BLaER1 treated with 17β-estradiol and CSF1 and Interleukin-3, amounts not matched to agents 10 nM and 100 nM (cell line): ENCODE measurements at regions not wholly inside any gene's neighbourhood (a gene's known extent, or its start where the extent isn't known, plus 50 kb on each side); places are given as distances from the start of the nearest gene placed in this dataset.

ENCODE experiments used
- H3K27ac ChIP-seq, 11 experiments: shearing (Covaris generic); formaldehyde crosslinking; 2 replicates each; pipeline ENCODE4 v1.8.1; 2022
- H3K27me3 ChIP-seq, 11 experiments: shearing (Covaris generic); formaldehyde crosslinking; 2 replicates each; pipeline ENCODE4 v1.8.1; 2022
- H3K36me3 ChIP-seq, 11 experiments: shearing (Covaris generic); formaldehyde crosslinking; 2 replicates each; pipeline ENCODE4 v1.8.1; 2022
- H3K4me1 ChIP-seq, 10 experiments: shearing (Covaris generic); formaldehyde crosslinking; 2 replicates each; pipeline ENCODE4 v1.8.1; 2022
- H3K4me2 ChIP-seq, 11 experiments: shearing (Covaris generic); formaldehyde crosslinking; 2 replicates each; pipeline ENCODE4 v1.8.1; 2022
- H3K4me3 ChIP-seq, 10 experiments: shearing (Covaris generic); formaldehyde crosslinking; 2 replicates each; pipeline ENCODE4 v1.8.1; 2022
- H3K9ac ChIP-seq, 11 experiments: shearing (Covaris generic); formaldehyde crosslinking; 2 replicates each; pipeline ENCODE4 v1.8.1; 2022
- H3K9me3 ChIP-seq, 11 experiments: shearing (Covaris generic); formaldehyde crosslinking; replicated peaks in 1 of 11; 2 replicates each; pipeline ENCODE4 v1.8.1; 2022
- H4K20me1 ChIP-seq, 11 experiments: shearing (Covaris generic); formaldehyde crosslinking; 2 replicates each; pipeline ENCODE4 v1.8.1; 2022
- Cebpa-rat ChIP-seq, 11 experiments: shearing (Covaris generic); IDR thresholded peaks; 2 replicates each; pipeline ENCODE4 v1.8.1; 2022

DNA sequence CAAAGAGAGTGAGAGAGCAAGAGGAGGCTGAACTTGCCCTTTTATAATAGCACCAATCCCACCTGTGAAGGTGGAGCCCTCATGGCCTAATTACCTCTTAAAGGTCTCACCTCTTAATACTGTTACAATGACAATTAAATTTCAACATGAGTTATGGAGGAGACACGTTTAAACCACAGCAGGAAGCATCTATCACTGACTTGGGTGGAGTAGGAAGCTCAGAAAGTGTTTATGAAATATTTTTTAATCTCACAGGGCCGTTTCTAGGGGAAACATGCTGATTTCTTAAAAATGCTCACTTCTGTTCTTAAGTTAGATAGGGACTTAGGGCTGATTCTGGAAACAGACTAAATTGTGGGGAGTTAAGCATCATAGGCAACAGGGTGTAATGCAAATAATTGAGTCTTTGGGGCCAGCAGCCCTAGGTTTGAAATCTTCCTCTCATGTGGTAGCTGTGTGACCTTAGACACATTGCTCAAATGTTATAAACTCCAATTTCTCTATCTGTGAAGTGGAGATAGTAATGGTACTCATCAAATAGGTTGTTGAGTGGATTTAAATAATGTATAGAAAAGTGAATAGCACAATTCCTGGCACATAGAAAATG is 133.3 kb upstream of the KLHL25 start:
- Histone ChIP-seq H4K20me1 (no peaks in the 10 kb centered on the region), H3K4me2 (peak overlapping the region; percentile 34 to 63 (median 46)), H3K4me1 (peaks cover 7 to 46% (median 29%) of the 10 kb centered on the region in 10 experiments; a peak in 19 of 20 replicates), H3K36me3 (no peaks in the 10 kb centered on the region), H3K27me3 (no peaks in the 10 kb centered on the region), H3K27ac (peak overlapping the region in 2 of 11 experiments; percentile 30 to 41; a peak in 2 of 22 replicates), H3K4me3 (no peak overlapping the region), H3K9me3 (no peaks in the 10 kb centered on the region), H3K9ac (no peak overlapping the region)
- no peak for TF ChIP-seq Cebpa-rat (IDR thresholded peaks at IDR 0.05)

DNA sequence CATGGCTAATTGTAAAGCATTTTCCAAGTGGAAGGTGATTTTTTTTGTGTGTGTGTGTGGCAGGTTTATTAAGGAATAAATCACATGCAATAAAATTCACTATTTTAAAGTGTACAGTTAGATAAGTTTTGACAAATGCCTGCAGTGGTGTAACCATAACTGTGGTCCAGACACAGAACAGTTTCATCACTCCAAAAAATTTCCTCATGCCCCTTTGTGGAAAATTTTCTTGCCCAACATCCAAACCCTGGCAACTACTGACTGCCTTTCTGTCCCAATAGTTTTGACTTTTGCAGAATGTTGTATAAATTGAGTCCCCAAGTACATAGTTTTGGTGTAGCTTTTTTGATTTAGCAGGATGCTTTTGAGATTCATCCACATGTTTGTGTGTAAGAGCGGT is 135.1 kb upstream of the KLHL25 start:
- Histone ChIP-seq H3K4me1 (peaks cover 10 to 53% (median 33%) of the 10 kb centered on the region in 10 experiments; a peak in 19 of 20 replicates), H3K27ac (no peak overlapping the region), H3K36me3 (no peaks in the 10 kb centered on the region)

DNA sequence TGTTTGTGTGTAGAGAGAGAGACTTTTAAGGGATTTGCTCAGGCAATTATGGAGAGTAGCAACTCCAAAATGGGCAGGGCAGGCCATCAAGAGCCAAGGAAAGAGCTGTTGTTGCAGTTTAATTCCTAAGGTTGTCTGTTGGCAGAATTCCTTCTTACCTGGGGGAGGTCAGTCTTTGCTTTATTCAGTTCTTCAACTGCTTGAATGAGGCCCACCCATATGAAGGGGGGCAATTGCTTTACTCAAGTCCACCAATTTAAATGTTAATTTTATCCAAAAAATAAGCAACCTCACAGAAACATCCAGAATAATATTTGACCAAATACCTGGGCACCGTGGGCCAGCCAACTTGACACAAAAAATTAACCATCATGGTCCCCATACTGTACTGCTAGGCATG is 137.7 kb upstream of the KLHL25 start:
- no peak overlapping the region for H3K27ac ChIP-seq
- no peak overlapping the region for H3K9ac ChIP-seq
- no peaks in the 10 kb centered on the region for H3K36me3 ChIP-seq
- H4K20me1 ChIP-seq: no peaks in the 10 kb centered on the region
- TF ChIP-seq Cebpa-rat (IDR thresholded peaks at IDR 0.05): no peak
- no peaks in the 10 kb centered on the region for H3K27me3 ChIP-seq
- peaks cover 13 to 63% (median 41%) of the 10 kb centered on the region in 10 experiments; a peak in 19 of 20 replicates for H3K4me1 ChIP-seq
- H3K4me3 ChIP-seq: no peak overlapping the region
- H3K9me3 ChIP-seq: no peaks in the 10 kb centered on the region
- peak overlapping the region in 4 of 11 experiments; percentile 60 to 77 (median 72); a peak in 7 of 22 replicates for H3K4me2 ChIP-seq

More for the DNA sequence above, 135.1 kb upstream of the KLHL25 start:
- Histone ChIP-seq H3K9ac (no peak overlapping the region), H4K20me1 (no peaks in the 10 kb centered on the region), H3K9me3 (no peaks in the 10 kb centered on the region), H3K4me3 (no peak overlapping the region), H3K27me3 (no peaks in the 10 kb centered on the region), H3K4me2 (no peak overlapping the region)
- no peak for TF ChIP-seq Cebpa-rat (IDR thresholded peaks at IDR 0.05)

DNA sequence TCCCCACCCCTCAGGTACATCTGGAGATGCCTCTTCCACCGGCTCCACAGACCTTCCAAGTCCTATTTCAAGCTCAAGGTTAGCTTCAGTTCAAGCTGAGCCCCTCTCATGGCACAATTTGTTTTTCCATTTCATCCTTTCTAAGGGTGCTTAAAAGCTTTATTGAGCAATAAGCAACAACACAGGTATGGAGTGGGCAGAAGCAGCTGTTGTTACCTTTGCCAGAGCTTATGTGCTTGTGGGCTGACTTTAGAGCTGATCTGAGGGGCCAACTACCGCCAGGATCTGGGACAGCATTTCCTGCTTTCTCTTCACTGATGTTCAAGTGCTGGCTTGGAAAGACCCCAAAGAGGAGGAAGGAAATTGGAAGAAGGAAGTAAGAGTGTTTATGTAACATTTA is 140.0 kb upstream of the KLHL25 start:
- no peaks in the 10 kb centered on the region for H4K20me1 ChIP-seq
- H3K4me2 ChIP-seq: peak overlapping the region in 10 of 11 experiments; percentile 4 to 40 (median 16); a peak in 10 of 22 replicates

DNA sequence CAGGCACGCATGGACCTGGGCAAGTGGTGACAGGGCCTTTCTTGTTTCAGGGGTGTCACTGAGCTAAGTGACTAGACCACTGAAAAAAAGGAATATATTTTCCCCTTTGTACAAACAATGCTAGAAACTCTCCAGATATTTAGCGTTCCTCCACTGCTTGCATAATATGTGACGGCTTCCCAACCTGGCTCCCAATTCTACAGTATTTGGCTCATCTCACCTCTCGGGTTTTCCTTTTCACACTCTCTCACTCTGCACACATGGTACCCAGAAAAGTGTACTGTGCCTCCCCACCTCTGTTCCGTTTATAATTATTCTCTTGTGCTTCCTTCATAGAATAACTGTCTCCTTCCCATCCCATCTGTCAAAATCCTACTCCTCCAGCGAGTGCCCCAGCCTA is 140.5 kb upstream of the KLHL25 start:
- no peak overlapping the region for H3K4me3 ChIP-seq
- no peak overlapping the region for H3K27ac ChIP-seq
- no peaks in the 10 kb centered on the region for H4K20me1 ChIP-seq
- H3K4me1 ChIP-seq: peaks cover 16 to 53% (median 33%) of the 10 kb centered on the region in 10 experiments
- H3K27me3 ChIP-seq: no peaks in the 10 kb centered on the region
- TF ChIP-seq Cebpa-rat (IDR thresholded peaks at IDR 0.05): no peak
- no peak overlapping the region for H3K9ac ChIP-seq
- H3K4me2 ChIP-seq: peak overlapping the region in 9 of 11 experiments; percentile 4 to 40 (median 16); a peak in 9 of 22 replicates
- H3K9me3 ChIP-seq: no peaks in the 10 kb centered on the region
- H3K36me3 ChIP-seq: no peaks in the 10 kb centered on the region

More for the DNA sequence above, 140.0 kb upstream of the KLHL25 start:
- no peak overlapping the region for H3K27ac ChIP-seq
- no peaks in the 10 kb centered on the region for H3K9me3 ChIP-seq
- H3K4me3 ChIP-seq: no peak overlapping the region
- TF ChIP-seq Cebpa-rat (IDR thresholded peaks at IDR 0.05): no peak
- no peaks in the 10 kb centered on the region for H3K27me3 ChIP-seq
- no peaks in the 10 kb centered on the region for H3K36me3 ChIP-seq
- H3K4me1 ChIP-seq: peaks cover 16 to 53% (median 33%) of the 10 kb centered on the region in 10 experiments
- no peak overlapping the region for H3K9ac ChIP-seq

DNA sequence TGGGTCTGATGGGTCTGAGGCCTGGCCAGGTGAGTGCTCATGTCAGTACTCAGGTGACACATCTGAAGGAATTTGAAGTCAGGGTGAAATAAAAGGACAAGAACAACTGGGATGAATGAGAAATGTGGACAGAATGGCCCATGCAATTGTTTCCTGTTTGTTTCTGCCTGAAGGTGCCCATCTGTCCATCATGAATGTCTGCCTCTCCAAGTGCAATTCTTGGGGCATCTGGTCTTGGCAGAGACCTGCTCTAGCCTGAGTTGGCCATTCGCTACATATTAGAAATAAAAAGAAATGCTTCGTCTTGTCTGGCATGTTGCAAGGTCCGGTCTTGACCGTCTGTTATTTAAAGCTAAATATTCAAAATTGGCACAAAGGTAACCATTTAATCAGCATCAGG is 142.0 kb upstream of the AGBL1 start:
- TF ChIP-seq Cebpa-rat (IDR thresholded peaks at IDR 0.05): no peak
- Histone ChIP-seq H3K4me2 (peak overlapping the region in 3 of 11 experiments; percentile 22 to 43 (median 38); a peak in 5 of 22 replicates), H3K9me3 (no peaks in the 10 kb centered on the region), H3K36me3 (no peaks in the 10 kb centered on the region), H3K27me3 (no peaks in the 10 kb centered on the region), H4K20me1 (no peaks in the 10 kb centered on the region), H3K4me1 (peaks cover 15 to 38% (median 20%) of the 10 kb centered on the region in 10 experiments; a peak in 17 of 20 replicates), H3K4me3 (no peak overlapping the region), H3K27ac (no peak overlapping the region), H3K9ac (no peak overlapping the region)

DNA sequence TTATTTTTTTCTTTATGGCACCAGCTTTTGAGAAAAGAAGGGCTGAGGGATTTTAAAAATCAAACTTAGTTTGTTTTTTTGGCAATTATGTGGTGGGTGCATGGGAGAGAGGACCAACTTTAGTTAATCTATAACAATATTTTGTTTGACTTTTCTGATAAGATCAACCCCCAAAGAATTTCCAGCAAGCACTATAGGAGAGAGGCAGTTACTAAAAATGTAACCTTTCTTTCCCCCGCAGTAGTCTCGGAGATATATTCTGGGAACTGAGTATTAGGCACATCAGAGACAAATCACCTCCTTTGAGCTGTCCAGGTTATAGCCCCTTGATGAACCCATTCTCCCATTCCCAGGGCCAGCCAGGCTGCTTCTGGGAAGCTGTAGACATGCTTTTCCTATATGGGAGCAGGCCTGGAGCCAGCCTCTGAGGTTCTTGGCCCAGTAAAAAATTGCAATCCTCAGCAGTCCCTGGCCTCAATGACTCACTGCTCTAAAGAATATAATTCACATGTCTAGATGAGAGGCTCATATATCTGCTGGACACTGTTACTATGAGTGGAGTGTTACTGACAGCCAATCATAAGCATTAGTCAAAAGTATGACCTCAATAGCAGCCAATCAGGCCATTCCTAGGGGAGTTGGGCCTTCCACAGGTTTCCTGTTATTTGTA is 138.3 kb upstream of the AGBL1 start:
- Histone ChIP-seq H3K4me3 (no peak overlapping the region), H3K4me1 (peaks cover 6 to 21% (median 11%) of the 10 kb centered on the region in 10 experiments; a peak in 15 of 20 replicates), H3K4me2 (no peak overlapping the region), H3K36me3 (no peaks in the 10 kb centered on the region), H3K9me3 (peaks cover 0 to 5% (median 0%) of the 10 kb centered on the region in 11 experiments; a peak in 3 of 22 replicates), H3K9ac (no peak overlapping the region), H4K20me1 (no peaks in the 10 kb centered on the region), H3K27me3 (no peaks in the 10 kb centered on the region), H3K27ac (no peak overlapping the region)
- TF ChIP-seq Cebpa-rat (IDR thresholded peaks at IDR 0.05): no peak

DNA sequence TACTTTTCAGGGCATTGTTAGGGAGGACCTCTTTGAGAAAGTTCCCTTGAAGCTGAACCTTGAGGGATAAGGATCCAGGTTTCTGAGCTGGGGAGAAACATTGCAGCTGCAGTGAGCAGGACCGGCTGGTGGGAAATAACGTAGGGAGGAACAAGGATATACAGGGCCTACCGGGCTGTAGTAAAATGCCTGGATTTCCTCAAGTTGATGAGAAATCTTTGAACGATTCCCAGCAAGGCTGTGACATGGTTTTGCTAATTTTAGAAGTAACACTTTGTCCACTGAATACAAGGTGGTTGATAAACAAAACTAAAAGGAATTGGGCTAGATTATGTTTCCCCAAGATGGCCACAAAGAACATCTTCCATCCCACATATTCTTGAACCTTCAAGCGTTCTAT is 137.0 kb upstream of the AGBL1 start:
- H3K4me1 ChIP-seq: peaks cover 4 to 21% (median 11%) of the 10 kb centered on the region in 10 experiments; a peak in 15 of 20 replicates
- no peaks in the 10 kb centered on the region for H3K36me3 ChIP-seq
- H3K27ac ChIP-seq: no peak overlapping the region
- no peak for TF ChIP-seq Cebpa-rat (IDR thresholded peaks at IDR 0.05)
- no peak overlapping the region for H3K4me3 ChIP-seq
- no peak overlapping the region for H3K4me2 ChIP-seq
- H3K9ac ChIP-seq: no peak overlapping the region
- no peaks in the 10 kb centered on the region for H3K27me3 ChIP-seq
- no peaks in the 10 kb centered on the region for H4K20me1 ChIP-seq
- H3K9me3 ChIP-seq: peaks cover 0 to 17% (median 4%) of the 10 kb centered on the region in 11 experiments; a peak in 8 of 22 replicates

DNA sequence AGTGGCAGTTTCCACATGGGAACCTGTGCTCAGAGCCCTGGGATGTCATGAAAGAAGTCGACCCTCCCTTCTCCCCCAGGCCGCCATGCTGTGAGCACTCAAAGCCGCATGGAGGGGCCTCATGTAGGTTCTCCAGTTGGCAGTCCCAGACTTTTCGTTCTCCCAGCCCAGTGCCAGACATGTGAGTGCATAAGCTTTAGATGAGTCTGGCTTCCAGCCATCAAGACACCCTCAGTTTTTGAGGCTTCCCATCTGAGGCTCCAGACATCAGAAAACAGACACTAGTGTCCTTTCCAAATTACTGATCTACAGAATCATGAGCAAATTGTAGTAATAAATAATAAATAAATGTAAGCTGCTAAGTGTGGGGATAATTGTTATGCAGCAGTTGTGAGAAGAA is 136.5 kb upstream of the AGBL1 start:
- H3K36me3 ChIP-seq: no peaks in the 10 kb centered on the region
- no peak overlapping the region for H3K4me3 ChIP-seq
- no peaks in the 10 kb centered on the region for H3K27me3 ChIP-seq
- peaks cover 0 to 23% (median 7%) of the 10 kb centered on the region in 11 experiments; a peak in 8 of 22 replicates for H3K9me3 ChIP-seq
- TF ChIP-seq Cebpa-rat (IDR thresholded peaks at IDR 0.05): no peak
- H3K4me2 ChIP-seq: no peak overlapping the region
- peaks cover 7 to 26% (median 14%) of the 10 kb centered on the region in 10 experiments; a peak in 17 of 20 replicates for H3K4me1 ChIP-seq
- no peak overlapping the region for H3K27ac ChIP-seq
- no peaks in the 10 kb centered on the region for H4K20me1 ChIP-seq
- H3K9ac ChIP-seq: no peak overlapping the region
